ENCODE measurements at regions not wholly inside any gene's neighbourhood (a gene's known extent, or its start where the extent isn't known, plus 50 kb on each side); places are given as distances from the start of the nearest gene placed in this dataset.

DNA sequence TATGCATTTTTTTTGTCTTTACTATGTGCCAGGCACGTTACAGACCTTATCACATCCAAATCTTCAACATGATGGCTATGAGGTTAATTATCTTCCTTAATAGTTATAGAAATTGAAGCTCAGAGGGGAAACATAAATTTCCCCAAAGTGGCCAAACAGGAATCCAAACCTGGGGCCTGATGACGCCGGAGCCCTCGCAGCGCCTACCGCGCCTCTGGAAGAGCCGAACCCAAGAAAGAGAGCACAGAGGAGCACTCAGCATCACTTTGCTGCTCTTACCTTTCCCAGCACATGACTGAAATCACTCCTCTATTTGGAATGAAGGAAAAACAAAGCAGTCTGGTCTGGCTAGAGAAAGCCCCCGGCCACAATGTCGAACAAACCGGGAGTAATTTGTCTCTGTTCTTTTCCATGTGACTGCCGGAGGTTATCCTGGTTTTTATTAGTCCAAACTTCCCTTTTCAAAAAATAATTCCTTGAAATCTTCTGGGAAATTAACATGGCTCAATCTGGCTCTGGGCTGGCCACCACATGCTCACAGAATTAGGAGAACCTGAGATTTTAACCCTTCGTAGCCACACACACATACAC is 195.5 kb downstream of the ADSS2 start:
- no peak overlapping the region for H3K4me2 ChIP-seq
- no peaks in the 10 kb centered on the region for H3K4me1 ChIP-seq (ENCODE audit: low read depth, poor library complexity, severe bottlenecking)
- H2AFZ ChIP-seq (ENCODE audit: low read depth): no peak overlapping the region
- H3K79me2 ChIP-seq (ENCODE audit: insufficient read depth, low read depth): no peaks in the 10 kb centered on the region
- H3K27me3 ChIP-seq (ENCODE audit: insufficient read depth, low read depth): no peaks in the 10 kb centered on the region
- H3K36me3 ChIP-seq (ENCODE audit: insufficient read depth): no peaks in the 10 kb centered on the region
- TF ChIP-seq CTCF (conservative IDR thresholded peaks at IDR 0.05; ENCODE audit: low read depth, low read length): no peak
- no peak overlapping the region for H3K27ac ChIP-seq
- H3K4me3 ChIP-seq (IDR thresholded peaks at IDR 0.05; ENCODE audit: insufficient read depth, low read depth, low read length): no peak overlapping the region
- H4K20me1 ChIP-seq (ENCODE audit: insufficient read depth): no peaks in the 10 kb centered on the region
- no peak overlapping the region for H3K9ac ChIP-seq

- H3K79me2 ChIP-seq (ENCODE audit: insufficient read depth, low read depth): no peaks in the 10 kb centered on the region
- TF ChIP-seq CTCF (conservative IDR thresholded peaks at IDR 0.05; ENCODE audit: low read depth, low read length): no peak
- H3K4me3 ChIP-seq (IDR thresholded peaks at IDR 0.05; ENCODE audit: insufficient read depth, low read depth, low read length): no peak overlapping the region
- no peak overlapping the region for H3K9ac ChIP-seq
- no peak overlapping the region for H3K4me2 ChIP-seq
- no peak overlapping the region for H3K27ac ChIP-seq
- no peaks in the 10 kb centered on the region for H4K20me1 ChIP-seq (ENCODE audit: insufficient read depth)
- H3K36me3 ChIP-seq (ENCODE audit: insufficient read depth): no peaks in the 10 kb centered on the region
- no peaks in the 10 kb centered on the region for H3K27me3 ChIP-seq (ENCODE audit: insufficient read depth, low read depth)
- no peaks in the 10 kb centered on the region for H3K4me1 ChIP-seq (ENCODE audit: low read depth, poor library complexity, severe bottlenecking)
- no peak overlapping the region for H2AFZ ChIP-seq (ENCODE audit: low read depth)
These were observed 187.5 kb downstream of the ADSS2 start for GRCh38 chr1:244264163-244264562.

DNA sequence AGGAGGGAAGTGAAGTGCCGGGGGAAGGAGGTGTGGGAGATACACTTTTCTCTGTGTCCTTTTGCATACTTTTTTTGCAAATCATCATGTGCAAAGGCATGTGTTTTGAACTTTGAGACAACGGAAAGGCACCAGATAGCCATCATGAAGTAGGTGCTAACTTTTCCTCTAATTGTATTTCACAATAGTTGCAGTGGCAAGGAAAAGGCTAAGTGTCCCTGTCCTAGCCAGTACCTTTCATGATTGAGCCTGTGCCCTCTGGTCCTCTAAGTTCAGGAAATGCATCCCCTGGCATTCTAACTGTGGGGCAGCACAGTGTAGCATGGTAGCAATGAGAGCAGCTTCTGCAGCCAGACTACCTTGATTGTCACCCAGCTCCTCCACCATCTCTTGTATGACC is 186.2 kb downstream of the ADSS2 start:
- Histone ChIP-seq H2AFZ (ENCODE audit: low read depth) (no peak overlapping the region), H4K20me1 (ENCODE audit: insufficient read depth) (no peaks in the 10 kb centered on the region)
- TF ChIP-seq CTCF (conservative IDR thresholded peaks at IDR 0.05; ENCODE audit: low read depth, low read length): no peak

DNA sequence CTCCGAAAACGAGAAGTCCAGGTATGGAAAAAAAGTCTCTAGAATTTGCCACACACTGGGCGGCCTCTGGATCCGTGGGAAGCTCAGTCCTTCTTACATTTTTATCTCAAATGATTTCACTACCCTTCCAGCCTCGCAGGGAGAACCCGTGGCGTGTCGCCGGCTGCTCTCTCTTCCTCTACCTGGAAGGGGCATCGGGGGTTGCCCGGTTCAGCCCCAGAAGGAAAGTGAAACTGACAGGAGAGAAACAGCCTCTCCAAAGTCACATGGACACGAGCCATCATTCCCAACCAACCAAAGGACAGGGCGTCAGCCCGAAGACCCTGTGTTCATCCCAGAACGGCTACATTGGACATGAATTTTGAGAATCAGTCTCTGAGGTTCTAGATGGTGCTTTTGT is 182.5 kb downstream of the ADSS2 start:
- Histone ChIP-seq H3K4me1 (ENCODE audit: low read depth, poor library complexity, severe bottlenecking) (peaks cover 13% of the 10 kb centered on the region), H3K27ac (no peak overlapping the region), H3K4me2 (no peak overlapping the region), H3K36me3 (ENCODE audit: insufficient read depth) (no peaks in the 10 kb centered on the region), H3K4me3 (IDR thresholded peaks at IDR 0.05; ENCODE audit: insufficient read depth, low read depth, low read length) (no peak overlapping the region), H3K9ac (no peak overlapping the region), H4K20me1 (ENCODE audit: insufficient read depth) (no peaks in the 10 kb centered on the region), H3K27me3 (ENCODE audit: insufficient read depth, low read depth) (no peaks in the 10 kb centered on the region), H3K79me2 (ENCODE audit: insufficient read depth, low read depth) (no peaks in the 10 kb centered on the region), H2AFZ (ENCODE audit: low read depth) (no peak overlapping the region)
- TF ChIP-seq CTCF (conservative IDR thresholded peaks at IDR 0.05; ENCODE audit: low read depth, low read length): no peak

More for the DNA sequence above, 186.2 kb downstream of the ADSS2 start:
- Histone ChIP-seq H3K9ac (no peak overlapping the region), H3K27ac (no peak overlapping the region), H3K4me1 (ENCODE audit: low read depth, poor library complexity, severe bottlenecking) (no peaks in the 10 kb centered on the region), H3K36me3 (ENCODE audit: insufficient read depth) (no peaks in the 10 kb centered on the region), H3K4me2 (no peak overlapping the region), H3K79me2 (ENCODE audit: insufficient read depth, low read depth) (no peaks in the 10 kb centered on the region), H3K27me3 (ENCODE audit: insufficient read depth, low read depth) (no peaks in the 10 kb centered on the region), H3K4me3 (IDR thresholded peaks at IDR 0.05; ENCODE audit: insufficient read depth, low read depth, low read length) (no peak overlapping the region)
